ENCODE measurements at regions not wholly inside any gene's neighbourhood (a gene's known extent, or its start where the extent isn't known, plus 50 kb on each side); places are given as distances from the start of the nearest gene placed in this dataset.
"Not testable (repeated sequence)": the region's sequence is repeated elsewhere in the genome, so short reads cannot be mapped to it uniquely, and the experiment has no call there.

DNA sequence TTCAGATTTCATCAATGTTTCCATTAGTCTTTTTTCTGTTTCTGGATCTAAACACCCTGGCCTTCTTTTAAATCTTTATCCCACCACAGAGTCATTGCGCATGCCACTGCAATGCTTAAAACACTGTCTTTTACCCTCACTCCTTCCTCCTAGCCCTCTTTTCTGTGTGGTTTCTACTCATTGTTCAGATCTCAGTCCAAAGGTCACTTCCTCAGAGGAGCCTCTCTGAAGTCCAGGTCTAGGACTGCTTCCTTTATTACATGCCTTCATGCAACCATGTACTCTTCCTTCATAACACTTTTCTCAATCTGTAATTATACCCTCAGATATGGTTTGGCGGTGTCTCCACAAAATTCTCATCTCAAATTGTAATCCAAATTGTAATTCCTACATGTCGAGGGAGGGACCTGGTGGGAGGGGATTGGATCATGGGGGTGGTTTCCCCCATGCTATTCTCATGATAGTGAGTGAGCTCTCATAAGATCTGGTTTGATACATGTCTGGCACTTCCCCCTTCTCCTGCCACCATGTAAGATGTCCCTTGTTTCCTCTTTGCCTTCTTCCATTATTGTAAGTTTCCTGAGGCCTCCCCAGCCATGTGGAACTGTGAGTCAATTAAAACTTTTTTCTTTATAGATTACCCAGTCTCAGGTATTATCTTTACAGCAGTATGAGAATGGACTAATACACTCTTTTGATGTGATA lies 808.9 kb downstream of the DIAPH3 start:
- no peak for DNase-seq (ENCODE audit: low spot score)

DNA sequence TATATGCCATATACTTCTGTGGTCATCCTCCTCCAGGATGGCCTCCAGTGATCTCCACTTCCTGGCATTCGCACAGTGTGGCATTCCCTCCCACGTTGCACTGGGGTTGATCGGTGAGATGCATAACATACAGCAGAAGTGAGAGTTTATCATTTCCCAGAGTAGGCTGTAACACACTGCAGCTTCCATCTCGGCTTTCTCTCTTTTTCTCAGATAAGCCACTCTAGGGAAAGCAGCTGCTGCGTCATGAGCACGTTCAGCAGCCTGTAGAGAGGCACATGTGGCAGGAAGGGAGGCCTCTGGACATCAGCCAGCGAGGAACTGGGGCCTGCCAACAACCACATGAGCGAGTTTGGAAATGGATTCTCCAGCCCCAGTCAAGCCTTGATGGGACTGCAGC lies 807.1 kb downstream of the DIAPH3 start:
- no peak for DNase-seq (ENCODE audit: low spot score)

DNA sequence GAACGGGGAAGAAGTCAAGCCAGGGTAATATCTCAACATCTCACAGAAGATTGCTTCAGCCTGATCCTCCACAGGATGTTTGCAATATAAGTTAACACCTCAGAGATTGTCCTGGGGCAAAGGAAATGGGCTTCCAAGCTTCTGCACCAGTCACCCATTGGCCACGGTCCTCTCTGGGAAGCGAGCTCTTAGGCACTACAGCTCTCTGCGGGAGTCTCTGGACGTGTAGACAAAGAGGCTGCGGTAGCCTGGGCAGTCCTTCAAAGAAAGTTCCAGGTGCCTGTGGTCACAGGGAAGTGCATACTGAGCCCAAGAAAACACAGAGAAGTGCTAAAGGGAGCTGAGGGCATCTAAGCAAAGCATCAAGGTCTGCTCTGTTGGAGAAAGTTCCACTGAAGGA lies 805.7 kb downstream of the DIAPH3 start:
- no peak for DNase-seq (ENCODE audit: low spot score)

DNA sequence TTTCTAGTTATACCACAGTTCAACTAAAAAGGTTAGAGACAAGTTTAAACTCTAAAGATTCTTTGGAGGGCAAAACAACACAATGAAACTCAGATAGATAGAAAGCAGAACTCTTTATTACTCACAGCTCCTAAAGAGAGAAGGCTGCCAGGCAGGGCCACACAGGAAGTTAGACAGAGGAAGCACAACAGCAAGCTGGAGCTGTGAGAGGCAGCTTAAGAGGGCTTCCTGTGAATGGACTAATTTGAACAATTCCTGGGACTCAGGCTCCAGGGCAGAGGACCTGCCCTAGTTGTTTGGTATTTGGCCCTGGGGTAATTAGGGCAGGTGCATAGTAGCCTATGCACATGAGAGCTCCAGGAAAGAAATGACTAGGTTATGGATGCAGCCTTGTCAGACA lies 803.6 kb downstream of the DIAPH3 start:
- DNase-seq (ENCODE audit: low spot score) = no peak

DNA sequence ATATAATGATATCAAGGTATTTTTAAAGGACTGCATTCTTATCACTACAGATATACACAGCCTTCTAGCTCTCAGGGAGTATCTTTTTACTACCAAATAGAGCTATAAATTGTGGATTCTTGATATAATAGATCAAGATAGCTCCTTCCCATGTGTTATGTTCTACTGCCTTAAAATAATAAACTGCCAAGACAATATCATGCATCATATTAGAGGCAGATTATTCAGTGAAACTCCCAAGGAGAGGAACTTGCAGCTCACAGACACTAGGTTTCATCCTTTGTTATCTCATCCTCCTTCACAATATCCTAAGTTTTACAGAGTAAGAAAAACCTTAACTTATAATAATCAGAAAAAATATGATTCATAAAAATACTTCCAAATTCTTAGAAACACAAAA lies 802.8 kb downstream of the DIAPH3 start:
- DNase-seq (ENCODE audit: low spot score) = no peak

DNA sequence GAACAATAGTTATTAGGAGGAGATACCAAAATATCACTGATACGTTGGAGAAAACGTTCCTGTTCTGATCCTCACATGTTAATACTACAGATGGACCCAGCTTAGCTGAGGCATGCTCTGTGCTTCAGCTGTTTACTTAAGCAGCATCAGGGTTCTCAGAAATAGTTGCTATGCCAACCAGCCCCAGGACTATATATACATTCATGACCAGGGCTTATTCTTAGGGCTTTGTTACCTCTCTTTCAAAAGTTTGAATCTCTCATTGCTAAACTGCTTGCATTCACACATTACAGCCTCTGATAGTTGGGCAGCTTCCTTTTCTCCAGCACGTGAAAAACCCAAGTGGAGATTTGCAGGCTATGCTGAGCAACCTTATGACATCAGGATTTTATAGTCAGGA lies 800.4 kb downstream of the DIAPH3 start:
- DNase-seq (ENCODE audit: low spot score) = no peak

DNA sequence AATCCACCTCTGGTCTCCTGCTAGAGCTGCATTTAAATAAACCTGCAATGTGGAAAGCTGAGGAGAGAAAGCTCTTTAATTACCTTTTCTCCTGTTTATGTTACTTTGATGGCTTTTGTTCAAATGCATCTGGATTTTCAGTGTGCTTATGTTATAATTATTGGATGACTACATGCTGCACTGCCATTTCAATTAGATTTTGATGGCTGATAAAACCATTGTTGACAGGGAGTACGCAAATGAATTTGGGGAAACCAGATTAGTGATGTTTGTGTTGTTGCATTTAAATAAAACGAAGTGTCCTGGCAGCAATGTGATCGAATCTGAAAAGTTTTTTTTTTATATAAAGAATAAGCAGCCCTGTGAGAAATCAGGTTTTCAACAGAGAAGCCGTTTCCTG lies 799.8 kb downstream of the DIAPH3 start:
- DNase-seq (ENCODE audit: low spot score) = no peak

DNA sequence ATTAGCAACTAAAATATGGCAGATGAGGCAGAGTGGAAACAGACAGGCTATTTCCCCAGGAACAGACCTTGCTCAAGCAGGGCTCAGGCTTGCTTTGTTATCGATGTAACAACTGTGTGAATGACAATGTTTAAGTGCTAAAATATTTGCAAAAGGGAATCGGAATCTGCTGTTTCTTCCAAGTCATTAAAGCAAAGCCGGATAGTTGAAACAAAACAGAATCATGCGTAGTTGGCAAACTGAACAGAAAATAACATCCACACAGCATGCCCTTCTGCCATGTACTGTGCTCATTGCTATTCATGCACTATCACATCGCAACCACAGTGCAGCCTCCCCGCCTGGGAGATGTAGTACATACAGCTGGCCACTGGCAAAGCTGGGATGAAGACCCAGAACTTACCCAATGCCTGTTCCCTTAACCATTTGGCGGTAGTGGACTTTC lies 799.1 kb downstream of the DIAPH3 start:
- DNase-seq (ENCODE audit: low spot score) = no peak

DNA sequence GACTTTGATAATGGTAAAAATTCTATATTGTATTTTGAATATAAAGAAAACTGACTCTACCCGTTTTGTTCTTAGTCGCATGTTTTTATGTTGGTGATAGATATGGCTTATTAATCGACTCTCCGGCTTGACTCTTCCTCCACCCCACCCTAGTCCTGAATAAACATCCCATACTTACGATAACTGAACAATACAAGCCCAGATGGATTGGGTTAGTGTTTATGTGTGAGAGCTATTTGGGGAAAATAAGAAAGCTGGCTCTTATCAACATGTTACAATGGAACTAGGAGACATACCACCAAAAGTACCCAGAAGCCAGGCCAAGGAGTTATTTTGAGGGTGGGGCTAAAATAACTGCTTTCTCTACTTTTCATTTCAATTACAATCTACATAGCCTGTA lies 796.3 kb downstream of the DIAPH3 start:
- DNase-seq (ENCODE audit: low spot score) = no peak

DNA sequence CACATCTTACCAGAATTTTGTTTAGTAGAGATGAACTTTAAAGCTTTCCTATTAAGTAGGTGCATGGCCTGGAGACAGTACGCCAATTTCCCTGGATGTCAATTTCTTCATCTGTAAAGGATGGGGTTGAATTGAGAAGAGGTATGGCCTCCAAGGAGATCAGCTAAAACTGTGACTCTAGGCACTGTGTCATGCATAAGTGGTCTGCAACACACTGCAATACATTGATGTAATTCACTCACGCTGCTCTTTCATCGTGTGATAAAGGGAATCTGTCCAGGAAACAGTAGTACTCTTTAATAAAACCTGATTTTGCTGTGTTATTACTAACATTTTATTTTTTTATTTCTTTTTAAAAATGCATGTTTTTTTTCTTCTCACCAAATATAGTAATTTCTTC lies 795.8 kb downstream of the DIAPH3 start:
- no peak for DNase-seq (ENCODE audit: low spot score)

DNA sequence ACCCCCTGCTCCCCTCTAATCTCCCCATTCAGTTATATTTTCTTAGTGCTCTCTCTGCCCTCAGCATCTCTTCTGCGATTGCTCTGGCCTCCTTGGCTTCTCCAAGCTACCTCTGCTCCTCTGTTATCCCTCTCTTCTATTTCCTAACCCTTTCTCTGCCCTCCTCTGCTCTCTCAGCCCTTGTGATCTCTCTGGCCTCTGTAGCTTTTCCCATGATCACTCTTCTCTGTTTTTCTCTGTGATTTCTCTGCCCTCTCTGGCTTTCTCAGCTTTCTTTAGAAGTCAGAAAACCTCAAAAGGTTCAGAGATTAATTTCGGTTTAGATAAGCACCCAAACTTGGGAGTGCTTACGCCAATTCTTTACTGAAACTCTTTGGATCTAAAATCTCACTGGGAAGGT lies 795.0 kb downstream of the DIAPH3 start:
- DNase-seq (ENCODE audit: low spot score) = no peak

DNA sequence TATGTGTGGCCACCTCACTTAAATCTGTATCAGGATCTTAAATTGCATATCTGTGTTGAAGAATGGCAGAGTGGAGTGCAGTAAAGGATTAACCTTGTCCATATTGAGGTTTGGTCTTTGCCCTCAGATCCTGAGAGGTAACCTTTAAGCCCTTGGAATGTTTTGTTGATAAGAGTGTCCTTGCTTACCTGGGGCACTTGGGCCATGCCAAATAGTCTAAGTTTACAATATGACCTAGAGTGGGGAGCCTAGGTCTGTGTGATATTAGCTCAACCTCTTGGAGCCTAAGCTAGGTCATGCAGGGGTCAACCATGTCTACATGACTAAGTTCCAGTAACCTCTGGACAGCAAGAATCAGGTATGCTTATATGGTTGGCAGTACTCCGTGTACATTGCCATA lies 792.5 kb downstream of the DIAPH3 start:
- no peak for DNase-seq (ENCODE audit: low spot score)

DNA sequence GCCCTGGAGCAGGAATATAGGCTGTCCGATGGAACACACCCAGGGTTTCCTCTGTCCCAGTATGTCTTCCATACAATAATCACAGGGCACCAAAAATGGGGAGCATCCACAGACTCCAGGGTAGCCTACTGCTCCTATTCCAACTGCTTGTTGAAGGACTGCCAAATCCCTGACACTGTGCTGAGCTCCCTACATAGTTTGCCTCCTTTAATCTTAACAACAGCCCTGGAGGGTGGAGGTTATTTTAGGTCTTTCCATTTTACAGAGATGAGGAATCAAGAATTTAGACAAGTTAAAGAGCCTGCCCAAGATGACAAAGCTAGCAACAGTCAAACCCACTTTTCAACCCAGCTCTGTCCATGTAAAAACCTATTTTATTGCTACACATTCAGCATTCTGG lies 790.4 kb downstream of the DIAPH3 start:
- no peak for DNase-seq (ENCODE audit: low spot score)

DNA sequence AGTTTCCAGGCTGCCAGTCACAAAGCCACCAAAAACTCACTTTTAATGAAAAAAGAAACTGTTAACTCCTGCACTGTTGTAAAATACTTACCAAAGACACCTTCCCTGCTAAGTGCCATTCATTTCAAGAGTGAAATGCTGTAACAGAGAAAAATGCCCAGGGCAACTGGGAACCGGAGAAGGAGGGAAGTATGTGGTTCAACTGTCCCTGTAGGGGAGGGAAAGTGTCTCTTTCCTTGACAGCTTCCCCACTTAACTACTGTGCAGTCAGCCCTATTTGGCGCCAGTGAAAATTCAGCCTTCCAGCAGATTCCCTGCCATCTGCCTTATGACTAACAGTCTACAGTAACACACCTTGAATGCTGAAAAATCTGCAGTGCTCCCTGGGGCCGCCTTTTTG lies 789.0 kb downstream of the DIAPH3 start:
- no peak for DNase-seq (ENCODE audit: low spot score)

DNA sequence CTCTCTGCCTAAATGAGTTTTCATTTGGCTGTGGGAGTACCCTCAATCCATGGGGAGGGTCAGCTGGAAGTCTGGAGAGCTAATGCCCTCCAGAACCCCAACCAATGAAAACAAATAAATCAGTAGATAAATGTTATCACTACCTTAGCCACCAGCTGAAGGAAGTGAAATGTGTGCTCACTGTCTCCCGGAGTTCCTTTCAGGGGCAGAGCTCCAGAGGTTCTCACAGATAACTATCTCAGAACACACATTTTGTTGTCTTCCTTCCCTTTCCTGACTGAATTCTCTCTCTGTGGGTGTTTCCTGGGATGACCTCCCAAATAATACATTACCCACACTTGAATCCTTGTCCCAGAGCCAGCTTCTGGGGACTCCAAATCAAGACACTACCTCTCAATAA lies 779.6 kb downstream of the DIAPH3 start:
- no peak for DNase-seq (ENCODE audit: low spot score)

DNA sequence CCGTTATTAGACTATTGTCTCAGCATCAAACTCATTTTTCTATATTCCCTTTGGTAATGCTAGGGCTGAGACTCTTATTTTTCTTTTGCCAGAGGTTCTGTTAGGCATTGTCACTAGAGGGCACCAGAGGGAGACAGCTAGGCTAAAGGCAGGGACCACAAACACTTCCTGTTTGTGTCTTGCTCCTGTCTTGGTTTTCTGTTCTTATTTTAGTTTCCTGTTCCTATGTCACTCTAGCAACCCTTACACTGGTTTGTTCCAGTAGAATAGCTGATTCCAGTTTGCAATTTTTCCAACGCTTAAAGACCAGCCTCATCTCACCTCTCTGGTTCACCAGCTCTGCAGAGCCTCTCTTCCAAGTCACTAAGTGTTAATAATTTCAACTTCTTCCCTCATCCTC lies 772.0 kb downstream of the DIAPH3 start:
- DNase-seq (ENCODE audit: low spot score) = peak; percentile 66

DNA sequence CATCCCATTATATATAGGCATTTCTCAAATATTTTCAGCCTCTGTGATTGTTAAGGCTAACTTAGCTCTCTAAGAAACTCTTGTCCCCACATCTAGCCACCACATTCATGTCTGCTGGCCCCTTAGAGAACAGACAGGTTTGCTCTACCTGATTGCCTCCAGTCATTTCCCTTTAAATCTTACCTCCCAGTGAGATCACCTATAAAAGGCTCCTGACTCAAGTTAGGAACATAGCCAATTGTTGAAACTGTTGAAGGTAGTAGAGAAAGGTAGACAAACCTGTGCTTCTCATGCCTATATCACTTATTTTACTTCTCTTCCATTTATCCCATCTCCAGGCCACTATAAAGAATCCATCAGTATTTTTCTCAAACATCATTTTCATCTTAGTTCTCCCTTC lies 771.4 kb downstream of the DIAPH3 start:
- no peak for DNase-seq (ENCODE audit: low spot score)

DNA sequence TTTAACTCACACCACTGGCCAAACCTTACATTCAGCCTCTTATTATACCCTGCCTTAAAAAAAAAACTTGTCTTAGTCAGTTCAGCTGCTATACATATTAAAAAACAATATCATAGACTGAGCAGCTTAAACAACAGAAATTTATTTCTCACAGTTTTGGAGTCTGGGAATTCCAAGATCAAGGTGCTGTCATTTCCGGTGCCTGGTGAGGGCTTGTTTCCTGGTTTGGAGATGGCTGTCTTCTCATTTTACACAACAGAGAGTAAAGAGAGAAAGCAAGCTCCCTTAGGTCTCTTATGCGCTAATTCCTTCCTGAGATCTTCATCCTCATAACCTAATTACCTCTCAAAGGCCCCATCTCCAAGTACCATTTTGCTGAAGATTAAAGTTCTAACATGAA lies 769.2 kb downstream of the DIAPH3 start:
- DNase-seq (ENCODE audit: low spot score) = no peak

DNA sequence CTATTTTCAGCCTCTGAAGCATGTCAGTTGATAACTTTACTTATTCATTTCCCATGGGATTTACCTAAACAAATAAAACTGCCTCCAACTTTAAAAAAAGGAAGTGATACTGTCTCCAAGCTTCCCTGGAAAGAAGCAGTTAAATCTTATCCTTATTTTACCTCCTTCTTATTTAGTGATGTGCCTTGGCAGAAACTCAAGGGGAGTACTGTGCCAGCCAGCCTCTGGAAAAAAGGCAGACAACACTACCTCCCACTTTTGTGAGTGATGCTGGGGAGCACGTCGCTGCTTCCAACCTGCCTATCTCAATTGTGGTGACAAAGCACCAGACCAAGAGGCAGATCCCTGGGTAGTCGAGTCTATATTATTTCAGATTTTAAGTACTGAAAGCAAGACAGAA lies 765.6 kb downstream of the DIAPH3 start:
- DNase-seq (ENCODE audit: low spot score) = no peak

DNA sequence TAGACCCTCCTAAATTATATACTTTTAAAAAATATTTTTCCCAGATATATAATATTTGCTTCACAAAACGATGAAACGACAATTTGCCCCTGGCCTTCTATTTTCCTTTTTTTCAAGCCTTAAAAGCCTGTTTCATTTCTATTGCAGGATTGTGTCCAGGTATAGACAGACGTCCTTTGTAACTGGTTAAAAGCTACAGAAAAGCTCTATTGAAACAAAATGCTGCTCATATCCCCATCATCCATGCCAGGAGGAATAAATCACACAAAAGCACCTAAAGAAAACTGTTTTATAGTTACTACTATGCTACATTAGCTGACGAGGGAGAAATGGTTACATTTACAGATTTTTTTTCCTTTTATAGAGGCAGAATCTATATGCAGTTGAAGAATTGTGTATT lies 765.1 kb downstream of the DIAPH3 start:
- no peak for DNase-seq (ENCODE audit: low spot score)

DNA sequence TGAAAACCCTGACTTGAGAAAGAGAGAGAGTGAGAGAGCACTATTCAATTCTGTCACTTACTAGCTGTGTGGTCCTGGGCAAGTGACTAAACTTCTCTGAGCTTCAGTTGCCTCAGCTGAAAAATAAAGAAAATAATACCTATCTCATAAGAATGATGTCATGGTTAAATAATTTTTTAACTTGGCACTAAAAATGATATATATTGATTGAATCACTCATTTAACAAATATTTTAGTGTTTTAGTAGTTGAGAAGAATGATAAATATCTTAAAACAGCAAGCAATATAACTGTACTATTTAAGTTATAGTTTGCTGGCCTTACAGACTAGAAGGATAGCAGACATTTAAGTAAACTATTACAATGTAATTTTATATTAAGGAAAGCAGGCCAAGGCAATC lies 764.2 kb downstream of the DIAPH3 start:
- DNase-seq (ENCODE audit: low spot score) = no peak

DNA sequence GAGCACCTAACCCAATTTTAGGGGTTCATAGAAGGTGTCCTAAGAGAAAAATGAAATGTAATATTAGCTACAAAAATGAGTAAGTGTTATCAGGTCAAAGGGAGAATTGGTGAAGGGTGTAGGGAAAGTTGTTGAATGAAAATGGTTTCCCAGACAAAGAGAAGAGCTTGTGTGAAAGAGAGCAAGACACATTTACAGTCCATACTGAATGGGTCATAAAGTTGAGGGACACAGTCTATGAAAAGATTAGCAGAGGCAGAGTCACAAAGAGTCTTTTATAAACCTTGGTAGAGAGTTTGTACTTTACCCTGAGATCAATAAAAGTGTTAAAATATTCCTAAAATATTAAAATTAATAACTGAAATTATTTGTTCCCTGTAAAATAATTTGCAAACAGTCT lies 759.4 kb downstream of the DIAPH3 start:
- DNase-seq (ENCODE audit: low spot score) = no peak

DNA sequence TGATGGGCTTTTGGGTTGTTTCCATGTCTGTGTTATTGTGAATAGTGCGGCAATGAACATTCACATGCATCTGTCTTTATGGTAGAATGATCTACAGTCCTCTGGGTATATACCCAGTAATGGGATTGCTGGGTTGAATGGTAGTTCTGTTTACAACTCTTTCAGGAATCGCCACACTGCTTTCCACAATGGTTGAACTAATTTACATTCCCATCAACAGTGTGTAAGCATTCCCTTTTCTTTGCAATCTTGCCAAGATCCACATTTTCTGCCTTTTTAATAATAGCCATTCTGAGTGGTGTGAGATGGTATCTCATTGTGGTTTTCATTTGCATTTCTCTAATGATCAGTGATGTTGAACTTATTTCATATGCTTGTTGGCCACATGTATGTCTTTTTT lies 756.5 kb downstream of the DIAPH3 start:
- not testable (repeated sequence) for DNase-seq (ENCODE audit: low spot score)

DNA sequence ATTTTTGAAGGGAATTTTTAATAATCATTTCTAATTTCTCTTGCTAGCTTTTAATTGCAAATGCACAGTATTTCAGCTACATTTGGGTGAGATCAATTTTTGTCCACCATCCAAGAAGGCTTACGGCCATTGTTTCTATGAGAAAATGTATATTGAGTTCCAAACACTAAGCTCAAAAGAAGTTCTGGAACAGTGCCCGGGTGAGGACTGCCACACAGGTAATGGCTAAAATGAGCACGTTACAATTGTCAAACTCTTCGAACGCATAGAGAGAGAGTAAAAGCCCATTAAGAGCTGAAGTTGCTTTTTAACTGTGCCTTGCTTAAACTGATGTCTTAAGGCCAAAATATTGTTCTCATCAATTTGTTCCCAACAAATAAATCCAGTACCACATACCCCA lies 755.0 kb downstream of the DIAPH3 start:
- DNase-seq (ENCODE audit: low spot score) = no peak

DNA sequence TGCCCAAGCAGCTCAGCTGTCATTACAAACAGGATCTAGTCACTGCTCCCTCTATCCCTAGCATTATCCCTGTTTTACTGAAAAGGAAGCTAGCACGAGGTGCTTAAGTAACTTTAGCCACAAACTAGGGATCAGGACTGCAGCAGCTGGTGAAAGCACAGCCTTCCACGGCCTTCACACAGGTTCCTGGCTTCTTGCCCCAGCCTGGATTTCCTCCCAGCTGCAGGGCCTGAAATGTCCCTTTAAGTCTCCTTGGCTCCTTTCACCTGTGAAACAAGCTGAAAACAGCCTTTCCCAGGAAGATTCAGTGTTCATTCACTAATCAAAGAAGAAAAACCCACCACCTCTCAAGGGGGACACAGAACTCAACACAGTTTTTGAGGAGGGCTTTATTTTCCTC lies 754.5 kb downstream of the DIAPH3 start:
- DNase-seq (ENCODE audit: low spot score) = peak; percentile 72

All from D341Med (cell line).